WI38 (cell line): ENCODE measurements at regions not wholly inside any gene's neighbourhood (a gene's known extent, or its start where the extent isn't known, plus 50 kb on each side); places are given as distances from the start of the nearest gene placed in this dataset.
"Not testable (repeated sequence)": the region's sequence is repeated elsewhere in the genome, so short reads cannot be mapped to it uniquely, and the experiment has no call there.

ENCODE experiments used
- H3K4me3 ChIP-seq: 2 replicates; pipeline ENCODE4 v1.5.1; 2011; ENCODE audit warnings: low read depth, mild to moderate bottlenecking, control low read depth, low read length
- TF ChIP-seq, protein P1 (sequence below): IDR thresholded peaks from 2 replicates; pipeline ENCODE4 v1.5.1; 2012; ENCODE audit warnings: low read depth, mild to moderate bottlenecking, control low read depth, low read length

DNA sequence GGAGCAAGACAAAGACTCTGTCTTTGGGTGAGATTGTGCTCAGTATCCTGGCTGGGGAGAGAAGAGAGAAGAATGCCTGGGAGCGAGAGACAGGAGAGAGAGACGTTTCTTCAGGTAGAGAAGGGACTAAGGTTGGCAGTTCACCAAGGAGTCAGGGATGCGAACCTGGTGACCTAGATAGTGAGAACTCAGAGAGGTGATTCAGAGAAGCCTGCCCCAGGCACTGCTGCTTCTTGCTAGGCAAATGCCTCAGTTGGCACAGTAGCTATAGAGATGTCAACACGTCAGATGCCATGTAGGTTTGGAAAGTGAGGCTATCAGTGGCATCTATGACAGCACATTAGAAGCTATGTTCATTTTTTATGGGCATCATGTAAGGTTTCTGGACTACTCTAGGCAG lies 231.6 kb upstream of the VLDLR start:
- H3K4me3 ChIP-seq: no peak overlapping the region
- TF ChIP-seq, protein P1, sequence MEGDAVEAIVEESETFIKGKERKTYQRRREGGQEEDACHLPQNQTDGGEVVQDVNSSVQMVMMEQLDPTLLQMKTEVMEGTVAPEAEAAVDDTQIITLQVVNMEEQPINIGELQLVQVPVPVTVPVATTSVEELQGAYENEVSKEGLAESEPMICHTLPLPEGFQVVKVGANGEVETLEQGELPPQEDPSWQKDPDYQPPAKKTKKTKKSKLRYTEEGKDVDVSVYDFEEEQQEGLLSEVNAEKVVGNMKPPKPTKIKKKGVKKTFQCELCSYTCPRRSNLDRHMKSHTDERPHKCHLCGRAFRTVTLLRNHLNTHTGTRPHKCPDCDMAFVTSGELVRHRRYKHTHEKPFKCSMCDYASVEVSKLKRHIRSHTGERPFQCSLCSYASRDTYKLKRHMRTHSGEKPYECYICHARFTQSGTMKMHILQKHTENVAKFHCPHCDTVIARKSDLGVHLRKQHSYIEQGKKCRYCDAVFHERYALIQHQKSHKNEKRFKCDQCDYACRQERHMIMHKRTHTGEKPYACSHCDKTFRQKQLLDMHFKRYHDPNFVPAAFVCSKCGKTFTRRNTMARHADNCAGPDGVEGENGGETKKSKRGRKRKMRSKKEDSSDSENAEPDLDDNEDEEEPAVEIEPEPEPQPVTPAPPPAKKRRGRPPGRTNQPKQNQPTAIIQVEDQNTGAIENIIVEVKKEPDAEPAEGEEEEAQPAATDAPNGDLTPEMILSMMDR: no peak

DNA sequence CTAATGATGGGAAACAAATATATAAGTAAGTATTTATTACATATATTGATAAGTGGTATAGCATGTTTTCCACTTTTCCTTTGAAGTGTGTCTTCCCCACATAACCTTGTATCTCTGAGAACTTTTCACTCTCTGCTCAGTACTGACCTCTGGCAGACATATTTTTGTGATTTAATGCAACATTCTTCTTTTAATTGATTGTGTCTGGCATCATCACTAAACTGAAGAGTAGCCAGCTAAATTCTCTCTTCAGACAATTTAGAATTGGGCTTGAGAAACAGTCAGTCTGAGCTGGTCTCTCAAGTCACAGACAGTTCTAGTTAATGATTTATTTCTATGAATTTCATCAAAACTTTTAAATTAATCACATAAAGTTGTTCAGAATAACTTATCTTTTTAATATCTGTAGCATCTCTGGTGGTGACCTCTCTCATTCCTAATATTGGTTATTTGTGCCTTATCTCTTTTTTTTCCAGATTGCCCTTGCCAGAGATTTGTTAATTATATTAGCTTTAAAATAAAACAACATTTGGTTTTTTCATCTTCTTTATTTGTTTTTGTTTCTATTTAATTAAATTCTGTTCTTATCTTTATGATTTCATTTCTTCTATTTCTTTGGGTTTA lies 230.0 kb upstream of the VLDLR start:
- not testable (repeated sequence) for H3K4me3 ChIP-seq

DNA sequence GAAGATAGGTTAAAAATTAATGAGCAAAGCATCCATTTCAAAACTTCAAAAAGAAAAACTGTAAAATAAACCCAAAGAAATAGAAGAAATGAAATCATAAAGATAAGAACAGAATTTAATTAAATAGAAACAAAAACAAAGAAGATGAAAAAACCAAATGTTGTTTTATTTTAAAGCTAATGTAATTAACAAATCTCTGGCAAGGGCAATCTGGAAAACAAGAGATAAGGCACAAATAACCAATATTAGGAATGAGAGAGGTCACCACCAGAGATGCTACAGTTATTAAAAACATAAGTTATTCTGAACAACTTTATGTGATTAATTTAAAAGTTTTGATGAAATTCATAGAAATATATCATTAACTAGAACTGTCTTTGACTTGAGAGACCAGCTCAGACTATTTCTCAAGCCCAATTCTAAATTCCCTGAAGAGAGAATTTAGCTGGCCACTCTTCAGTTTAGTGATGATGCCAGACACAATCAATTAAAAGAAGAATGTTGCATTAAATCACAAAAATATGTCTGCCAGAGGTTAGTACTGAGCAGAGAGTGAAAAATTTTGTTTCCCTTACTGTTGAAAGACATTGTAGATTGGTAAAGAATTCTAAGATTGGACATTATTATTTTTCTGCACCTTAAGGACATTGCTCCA lies 227.4 kb upstream of the VLDLR start:
- H3K4me3 ChIP-seq: not testable (repeated sequence)

DNA sequence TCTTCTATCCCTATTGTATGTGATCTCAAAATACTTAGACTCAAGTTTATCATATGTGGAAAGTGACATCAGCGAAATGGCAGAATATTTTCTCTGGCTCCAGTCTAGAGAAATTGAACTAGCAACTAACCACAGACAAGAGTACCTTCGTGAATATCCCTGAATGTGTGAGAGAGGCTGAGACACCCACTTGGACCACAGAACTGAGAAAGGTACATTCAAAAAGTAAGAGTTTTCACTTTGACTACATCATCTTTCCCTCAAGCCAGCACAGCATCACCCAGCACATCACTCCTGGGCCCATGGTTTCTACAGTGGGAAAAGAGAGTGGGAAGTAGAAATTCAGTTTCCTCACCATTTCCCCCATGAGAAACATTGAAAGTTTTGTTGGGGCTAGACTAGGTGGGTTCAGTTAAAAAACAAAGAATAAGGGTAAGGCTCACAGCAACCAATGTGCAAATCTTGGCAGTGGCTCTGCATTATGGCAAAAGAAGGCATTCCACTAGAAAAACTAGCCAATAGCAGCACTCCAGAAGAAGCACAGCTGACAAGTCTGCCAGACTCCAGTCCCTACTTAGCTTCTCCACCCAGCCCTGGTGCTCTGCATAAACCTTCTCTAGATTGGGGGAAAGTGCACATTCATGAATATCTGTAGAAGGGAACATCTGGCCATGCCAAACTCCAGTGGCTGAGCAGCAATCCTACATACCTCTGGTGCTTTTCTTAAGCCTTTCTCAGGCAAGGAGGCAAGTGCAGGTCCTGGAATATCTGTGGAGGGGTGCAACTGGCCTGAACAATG lies 225.6 kb upstream of the VLDLR start:
- TF ChIP-seq, protein P1: no peak
- no peak overlapping the region for H3K4me3 ChIP-seq

DNA sequence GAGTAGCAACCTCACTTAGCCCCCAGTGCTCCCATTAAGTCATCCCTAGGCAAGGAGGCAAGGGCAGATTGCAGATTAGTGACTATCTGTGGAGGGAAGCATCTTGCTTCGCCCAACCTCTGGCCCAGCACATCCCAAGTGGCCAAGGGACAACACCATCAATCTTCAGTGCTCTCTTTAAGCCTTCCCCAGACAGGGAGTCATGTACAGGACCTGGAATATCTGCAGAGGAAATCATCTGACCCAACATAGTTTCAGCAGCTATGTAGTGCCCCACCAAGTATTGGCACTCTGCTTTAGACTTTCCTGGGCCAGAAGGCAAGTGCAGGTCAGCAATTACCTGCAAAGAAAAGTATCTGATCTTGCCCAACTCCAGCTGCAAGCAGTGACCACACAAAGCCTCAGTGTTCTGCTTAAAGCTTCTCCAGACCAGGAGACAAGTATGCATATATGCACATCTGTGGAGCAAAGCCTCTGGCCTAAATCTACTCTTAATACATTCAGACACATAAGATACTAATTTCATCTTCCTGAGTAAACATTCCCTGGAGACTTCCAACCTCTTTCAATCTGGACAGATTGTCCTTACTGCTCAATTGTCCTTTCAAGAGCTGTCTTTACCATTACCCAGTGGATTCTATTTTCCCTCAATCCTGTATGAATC lies 224.8 kb upstream of the VLDLR start:
- no peak overlapping the region for H3K4me3 ChIP-seq
- TF ChIP-seq, protein P1: no peak

DNA sequence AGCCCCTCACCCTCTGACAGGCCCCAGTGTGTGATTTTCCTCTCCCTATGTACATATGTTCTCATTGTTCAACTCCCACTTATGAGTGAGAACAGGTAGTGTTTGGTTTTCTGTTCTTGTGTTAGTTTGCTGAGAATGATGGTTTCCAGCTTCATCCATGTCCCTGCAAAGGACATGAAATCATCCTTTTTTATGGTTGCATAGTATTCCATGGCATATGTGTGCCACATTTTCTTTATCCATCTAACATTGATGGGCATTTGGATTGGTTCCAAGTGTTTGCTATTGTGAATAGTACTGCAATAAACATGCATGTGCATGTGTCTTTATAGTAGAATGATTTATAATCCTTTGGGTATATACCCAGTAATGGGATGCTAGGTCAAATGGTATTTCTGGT lies 223.7 kb upstream of the VLDLR start:
- not testable (repeated sequence) for H3K4me3 ChIP-seq

DNA sequence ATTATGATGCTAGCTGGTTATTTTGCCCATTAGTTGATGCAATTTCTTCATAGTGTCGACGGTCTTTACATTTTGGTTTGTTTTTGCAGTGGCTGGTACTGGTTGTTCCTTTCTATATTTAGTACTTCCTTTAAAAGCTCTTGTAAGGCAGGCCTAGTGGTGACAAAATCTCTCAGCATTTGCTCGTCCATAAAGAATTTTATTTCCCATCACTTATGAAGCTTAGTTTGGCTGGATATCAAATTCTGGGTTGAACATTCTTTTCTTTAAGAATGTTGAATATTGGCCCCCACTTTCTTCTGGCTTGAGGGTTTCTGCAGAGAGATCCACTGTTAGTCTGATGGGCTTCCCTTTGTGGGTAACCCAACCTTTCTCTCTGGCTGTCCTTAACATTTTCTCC lies 219.8 kb upstream of the VLDLR start:
- H3K4me3 ChIP-seq: not testable (repeated sequence)

DNA sequence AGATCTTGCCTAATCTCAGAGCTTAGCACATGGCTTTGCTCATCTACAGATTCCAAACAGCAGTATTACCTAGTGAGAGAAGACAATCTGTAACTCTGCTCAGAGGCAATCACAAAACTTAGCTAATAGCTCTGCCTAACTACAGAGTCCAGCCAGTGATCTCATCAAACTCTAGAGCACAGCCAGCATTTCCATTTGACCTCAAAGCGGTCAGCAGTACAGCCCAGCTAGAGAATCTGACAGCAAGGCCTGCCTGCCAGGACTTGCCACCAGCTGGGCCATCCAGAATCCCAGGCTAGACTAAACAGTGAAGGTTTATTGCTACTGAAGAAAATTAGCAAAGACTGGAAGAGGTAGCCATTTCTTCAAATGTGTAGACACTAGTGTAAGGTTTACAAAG lies 217.9 kb upstream of the VLDLR start:
- no peak overlapping the region for H3K4me3 ChIP-seq
- TF ChIP-seq, protein P1: no peak

DNA sequence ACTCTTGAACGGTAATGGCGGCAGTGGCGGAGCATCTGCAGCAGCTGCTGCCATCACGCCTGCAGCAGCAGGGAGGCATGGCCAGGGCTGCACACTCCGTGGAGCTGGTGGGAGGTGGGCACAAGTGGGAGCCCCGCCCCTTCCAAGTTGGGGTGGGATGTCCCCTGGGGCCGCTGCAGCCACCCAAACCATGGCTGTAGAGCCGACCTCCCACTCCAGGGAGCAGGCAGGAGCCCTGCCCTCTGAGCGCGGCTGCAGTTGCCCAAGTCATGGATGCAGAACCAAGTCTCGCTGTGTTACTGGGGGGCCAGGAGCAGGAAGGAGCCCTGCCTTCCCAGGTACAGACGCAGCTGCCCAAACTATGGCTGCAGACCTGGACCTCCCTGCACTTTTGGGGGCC lies 215.3 kb upstream of the VLDLR start:
- TF ChIP-seq, protein P1: no peak
- no peak overlapping the region for H3K4me3 ChIP-seq
